ENCODE measurements at regions not wholly inside any gene's neighbourhood (a gene's known extent, or its start where the extent isn't known, plus 50 kb on each side); places are given as distances from the start of the nearest gene placed in this dataset.

DNA sequence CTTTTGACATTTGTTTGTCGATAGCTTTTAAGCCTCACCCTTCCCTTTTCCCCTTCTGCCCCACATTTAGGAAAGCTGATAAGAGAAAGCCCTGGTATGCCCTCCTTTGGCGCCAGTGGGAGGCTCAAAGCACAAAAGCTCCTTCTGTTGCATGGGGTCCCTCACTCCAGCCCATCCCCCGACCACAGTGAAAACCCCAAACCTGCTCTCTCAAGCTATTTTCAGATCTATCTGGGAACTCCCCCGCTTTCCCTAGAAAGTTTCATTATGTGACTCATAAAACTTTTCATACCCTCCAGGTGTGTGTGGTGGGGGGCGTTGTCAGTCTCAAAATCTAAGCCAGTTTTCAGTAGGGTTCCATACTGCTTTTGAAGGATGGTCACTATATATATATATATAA is 259.0 kb upstream of the PCDH7 start:
- TF ChIP-seq ZNF274 (IDR thresholded peaks at IDR 0.05; ENCODE audit: low read depth, low read length) (no peak), SUZ12 (IDR thresholded peaks at IDR 0.05; ENCODE audit: extremely low read depth, insufficient read depth, insufficient read length) (no peak), YY1 (IDR thresholded peaks at IDR 0.05; ENCODE audit: insufficient read depth, insufficient read length) (no peak)
